ENCODE measurements at regions not wholly inside any gene's neighbourhood (a gene's known extent, or its start where the extent isn't known, plus 50 kb on each side); places are given as distances from the start of the nearest gene placed in this dataset.

- peak overlapping the region in 2 of 8 donors; percentile 9 to 37 for H3K27ac Mint-ChIP-seq
- H3K36me3 ChIP-seq (ENCODE audit: insufficient read depth, low read length), result no peaks in the 10 kb centered on the region
- peak overlapping the region in 6 of 7 donors; percentile 16 to 67 (median 37) for H3K4me3 Mint-ChIP-seq
- H3K9me3 ChIP-seq (ENCODE audit: low read length), result no peaks in the 10 kb centered on the region
- H3K27ac ChIP-seq (ENCODE audit: low read depth, low read length), result no peak overlapping the region
- no peak for DNase-seq
- peaks cover 8 to 53% (median 44%) of the 10 kb centered on the region in 3 donors for H3K4me1 Mint-ChIP-seq
- H3K9me3 Mint-ChIP-seq, result peaks cover 0 to 2% (median 0%) of the 10 kb centered on the region in 5 donors
- H3K27me3 ChIP-seq (ENCODE audit: insufficient read depth, low read length, poor library complexity, severe bottlenecking), result no peaks in the 10 kb centered on the region
- ChIA-PET CTCF (no interaction called here), POLR2A (no interaction called here)
- peaks cover 0 to 2% (median 2%) of the 10 kb centered on the region in 3 donors for H3K36me3 Mint-ChIP-seq
- H3K4me1 ChIP-seq (ENCODE audit: insufficient read depth, low read length), result no peaks in the 10 kb centered on the region
- no peak overlapping the region for H3K4me3 ChIP-seq (ENCODE audit: low read length)
- H3K27me3 Mint-ChIP-seq, result no peaks in the 10 kb centered on the region
Observed at GRCh38 chr6:119467488-119468081, 118.0 kb upstream of the MAN1A1 start.

- Mint-ChIP-seq H3K4me3 (no peak overlapping the region), H3K36me3 (peaks cover 0 to 1% (median 0%) of the 10 kb centered on the region in 3 donors), H3K9me3 (peaks cover 0 to 1% (median 0%) of the 10 kb centered on the region in 5 donors), H3K27ac (peak overlapping the region in 1 of 8 donors; percentile 66), H3K4me1 (peaks cover 8 to 50% (median 42%) of the 10 kb centered on the region in 3 donors), H3K27me3 (peaks cover 0 to 2% of the 10 kb centered on the region in 2 donors)
- Histone ChIP-seq H3K36me3 (ENCODE audit: insufficient read depth, low read length) (no peaks in the 10 kb centered on the region), H3K27ac (ENCODE audit: low read depth, low read length) (no peak overlapping the region), H3K27me3 (ENCODE audit: insufficient read depth, low read length, poor library complexity, severe bottlenecking) (no peaks in the 10 kb centered on the region), H3K4me3 (ENCODE audit: low read length) (no peak overlapping the region), H3K9me3 (ENCODE audit: low read length) (no peaks in the 10 kb centered on the region), H3K4me1 (ENCODE audit: insufficient read depth, low read length) (no peaks in the 10 kb centered on the region)
- ChIA-PET CTCF (no interaction called here), POLR2A (no interaction called here)
- DNase-seq, result no peak
Observed at GRCh38 chr6:119466226-119466625, 116.7 kb upstream of the MAN1A1 start.

GRCh38 chr6:119463081-119463626 lies 113.6 kb upstream of the MAN1A1 start:
- Histone ChIP-seq H3K9me3 (ENCODE audit: low read length) (no peaks in the 10 kb centered on the region), H3K27me3 (ENCODE audit: insufficient read depth, low read length, poor library complexity, severe bottlenecking) (no peaks in the 10 kb centered on the region), H3K4me3 (ENCODE audit: low read length) (no peak overlapping the region), H3K36me3 (ENCODE audit: insufficient read depth, low read length) (no peaks in the 10 kb centered on the region), H3K27ac (ENCODE audit: low read depth, low read length) (no peak overlapping the region), H3K4me1 (ENCODE audit: insufficient read depth, low read length) (no peaks in the 10 kb centered on the region)
- Mint-ChIP-seq H3K27ac (peak overlapping the region in 5 of 8 donors; percentile 1 to 70 (median 62)), H3K9me3 (peaks cover 0 to 4% (median 1%) of the 10 kb centered on the region in 5 donors), H3K4me3 (no peak overlapping the region), H3K4me1 (peaks cover 6 to 34% (median 30%) of the 10 kb centered on the region in 3 donors), H3K36me3 (peaks cover 0 to 9% (median 3%) of the 10 kb centered on the region in 3 donors), H3K27me3 (peaks cover 0 to 2% of the 10 kb centered on the region in 2 donors)
- ChIA-PET CTCF (interaction anchor here (1.6 kb wide), 1 partner anchor 115 kb away, joined by 3 read pairs; no protein-coding TSS in a partner anchor), POLR2A (no interaction called here)
- DNase-seq, result no peak

GRCh38 chr6:119461187-119461586 lies 111.6 kb upstream of the MAN1A1 start:
- Histone ChIP-seq H3K9me3 (ENCODE audit: low read length) (no peaks in the 10 kb centered on the region), H3K4me1 (ENCODE audit: insufficient read depth, low read length) (no peaks in the 10 kb centered on the region), H3K36me3 (ENCODE audit: insufficient read depth, low read length) (no peaks in the 10 kb centered on the region), H3K27me3 (ENCODE audit: insufficient read depth, low read length, poor library complexity, severe bottlenecking) (no peaks in the 10 kb centered on the region), H3K4me3 (ENCODE audit: low read length) (no peak overlapping the region), H3K27ac (ENCODE audit: low read depth, low read length) (no peak overlapping the region)
- ChIA-PET POLR2A (no interaction called here), CTCF (no interaction called here)
- H3K36me3 Mint-ChIP-seq, result peaks cover 0 to 9% (median 3%) of the 10 kb centered on the region in 3 donors
- no peak for DNase-seq
- H3K9me3 Mint-ChIP-seq, result peaks cover 0 to 4% (median 1%) of the 10 kb centered on the region in 5 donors
- peak overlapping the region in 1 of 8 donors; percentile 58 for H3K27ac Mint-ChIP-seq
- peaks cover 0 to 2% of the 10 kb centered on the region in 2 donors for H3K27me3 Mint-ChIP-seq
- peaks cover 2 to 16% (median 11%) of the 10 kb centered on the region in 3 donors for H3K4me1 Mint-ChIP-seq
- H3K4me3 Mint-ChIP-seq, result no peak overlapping the region

- Mint-ChIP-seq H3K4me1 (peaks cover 2 to 14% (median 11%) of the 10 kb centered on the region in 3 donors), H3K36me3 (peaks cover 0 to 9% (median 3%) of the 10 kb centered on the region in 3 donors), H3K4me3 (no peak overlapping the region), H3K27ac (no peak overlapping the region), H3K9me3 (peaks cover 0 to 4% (median 1%) of the 10 kb centered on the region in 5 donors), H3K27me3 (peaks cover 0 to 2% of the 10 kb centered on the region in 2 donors)
- Histone ChIP-seq H3K27me3 (ENCODE audit: insufficient read depth, low read length, poor library complexity, severe bottlenecking) (no peaks in the 10 kb centered on the region), H3K4me3 (ENCODE audit: low read length) (no peak overlapping the region), H3K36me3 (ENCODE audit: insufficient read depth, low read length) (no peaks in the 10 kb centered on the region), H3K9me3 (ENCODE audit: low read length) (no peaks in the 10 kb centered on the region), H3K4me1 (ENCODE audit: insufficient read depth, low read length) (no peaks in the 10 kb centered on the region), H3K27ac (ENCODE audit: low read depth, low read length) (no peak overlapping the region)
- CTCF ChIA-PET, result no interaction called here
- no peak for DNase-seq
- POLR2A ChIA-PET, result no interaction called here
Observed at GRCh38 chr6:119459207-119459974, 109.8 kb upstream of the MAN1A1 start.

- Histone ChIP-seq H3K4me1 (ENCODE audit: insufficient read depth, low read length) (no peaks in the 10 kb centered on the region), H3K27me3 (ENCODE audit: insufficient read depth, low read length, poor library complexity, severe bottlenecking) (no peaks in the 10 kb centered on the region), H3K4me3 (ENCODE audit: low read length) (no peak overlapping the region), H3K36me3 (ENCODE audit: insufficient read depth, low read length) (no peaks in the 10 kb centered on the region), H3K9me3 (ENCODE audit: low read length) (no peaks in the 10 kb centered on the region), H3K27ac (ENCODE audit: low read depth, low read length) (no peak overlapping the region)
- Mint-ChIP-seq H3K36me3 (peaks cover 0 to 6% (median 3%) of the 10 kb centered on the region in 3 donors), H3K4me3 (no peak overlapping the region), H3K9me3 (peaks cover 0 to 1% (median 0%) of the 10 kb centered on the region in 5 donors), H3K4me1 (no peaks in the 10 kb centered on the region), H3K27me3 (peaks cover 2 to 5% of the 10 kb centered on the region in 2 donors), H3K27ac (no peak overlapping the region)
- ChIA-PET CTCF (no interaction called here), POLR2A (no interaction called here)
- no peak for DNase-seq
Observed at GRCh38 chr6:119454714-119455113, 105.2 kb upstream of the MAN1A1 start.

- Histone ChIP-seq H3K4me3 (ENCODE audit: low read length) (no peak overlapping the region), H3K27me3 (ENCODE audit: insufficient read depth, low read length, poor library complexity, severe bottlenecking) (no peaks in the 10 kb centered on the region), H3K4me1 (ENCODE audit: insufficient read depth, low read length) (no peaks in the 10 kb centered on the region), H3K27ac (ENCODE audit: low read depth, low read length) (no peak overlapping the region), H3K36me3 (ENCODE audit: insufficient read depth, low read length) (no peaks in the 10 kb centered on the region), H3K9me3 (ENCODE audit: low read length) (no peaks in the 10 kb centered on the region)
- no peak overlapping the region for H3K27ac Mint-ChIP-seq
- no peaks in the 10 kb centered on the region for H3K4me1 Mint-ChIP-seq
- CTCF ChIA-PET, result no interaction called here
- H3K9me3 Mint-ChIP-seq, result peaks cover 0 to 1% (median 0%) of the 10 kb centered on the region in 5 donors
- POLR2A ChIA-PET, result no interaction called here
- no peak overlapping the region for H3K4me3 Mint-ChIP-seq
- peaks cover 2 to 5% of the 10 kb centered on the region in 2 donors for H3K27me3 Mint-ChIP-seq
- peaks cover 0 to 6% (median 0%) of the 10 kb centered on the region in 3 donors for H3K36me3 Mint-ChIP-seq
- DNase-seq, result no peak
Observed at GRCh38 chr6:119453242-119454200, 104.0 kb upstream of the MAN1A1 start.

Data from CD8-positive, alpha-beta memory T cell (primary cell).